ENCODE measurements at regions not wholly inside any gene's neighbourhood (a gene's known extent, or its start where the extent isn't known, plus 50 kb on each side); places are given as distances from the start of the nearest gene placed in this dataset.

DNA sequence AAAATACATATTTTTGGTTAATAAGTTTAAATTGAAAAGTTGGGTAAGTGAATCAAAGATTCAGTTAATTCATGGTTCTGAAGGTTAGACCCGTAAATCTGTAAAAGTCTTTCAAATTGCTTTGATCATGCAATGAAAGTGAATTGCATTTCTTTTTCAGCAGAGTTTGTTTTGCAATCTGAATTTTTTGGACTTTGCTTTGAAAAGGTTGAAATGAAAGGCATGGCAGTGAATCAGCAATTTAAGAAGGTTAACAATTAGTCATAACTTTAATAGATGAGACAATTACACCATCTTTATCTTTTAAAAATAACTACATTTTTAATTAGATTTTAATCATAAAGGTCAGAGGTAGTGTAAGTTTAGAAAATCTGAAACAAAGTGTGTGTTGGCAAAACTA lies 310.9 kb upstream of the KCNJ16 start:
- DNase-seq (ENCODE audit: low spot score) = no peak

DNA sequence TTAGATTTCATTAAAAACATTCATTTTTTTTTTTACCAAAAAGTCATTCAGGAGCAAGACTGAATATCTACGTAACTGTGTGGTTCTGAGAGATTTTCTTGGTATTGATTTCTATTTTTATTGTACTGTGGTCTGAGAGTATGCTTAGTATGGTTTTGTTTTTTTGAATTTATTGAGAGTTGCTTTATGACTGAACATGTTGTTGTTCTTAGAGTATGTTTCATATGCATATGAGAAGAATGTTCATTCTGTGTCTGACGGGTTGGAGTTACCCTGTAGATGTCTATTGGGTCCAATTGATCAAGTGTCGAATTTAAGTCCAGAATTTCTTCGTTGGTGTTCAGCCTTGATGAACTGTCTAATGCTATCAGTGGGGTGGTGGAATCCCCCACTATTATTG lies 306.0 kb upstream of the KCNJ16 start:
- DNase-seq (ENCODE audit: low spot score) = no peak

DNA sequence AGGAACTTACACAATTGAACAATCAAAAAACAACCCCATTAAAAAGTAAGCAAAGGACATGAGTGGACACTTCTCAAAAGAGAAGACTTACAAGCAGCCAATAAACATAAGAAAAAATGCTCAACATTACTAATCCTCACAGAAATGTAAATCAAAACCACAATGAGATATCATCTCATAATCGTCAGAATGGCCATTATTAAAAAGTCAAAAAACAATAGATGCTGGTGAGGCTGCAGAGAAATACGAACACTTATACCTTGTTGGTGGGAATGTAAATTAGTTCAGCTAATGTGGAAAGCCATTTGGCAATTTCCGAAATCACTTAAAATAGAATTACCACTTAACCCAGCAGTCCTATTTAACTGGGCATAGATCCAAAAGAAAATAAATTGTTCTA lies 301.9 kb upstream of the KCNJ16 start:
- DNase-seq (ENCODE audit: low spot score) = no peak

DNA sequence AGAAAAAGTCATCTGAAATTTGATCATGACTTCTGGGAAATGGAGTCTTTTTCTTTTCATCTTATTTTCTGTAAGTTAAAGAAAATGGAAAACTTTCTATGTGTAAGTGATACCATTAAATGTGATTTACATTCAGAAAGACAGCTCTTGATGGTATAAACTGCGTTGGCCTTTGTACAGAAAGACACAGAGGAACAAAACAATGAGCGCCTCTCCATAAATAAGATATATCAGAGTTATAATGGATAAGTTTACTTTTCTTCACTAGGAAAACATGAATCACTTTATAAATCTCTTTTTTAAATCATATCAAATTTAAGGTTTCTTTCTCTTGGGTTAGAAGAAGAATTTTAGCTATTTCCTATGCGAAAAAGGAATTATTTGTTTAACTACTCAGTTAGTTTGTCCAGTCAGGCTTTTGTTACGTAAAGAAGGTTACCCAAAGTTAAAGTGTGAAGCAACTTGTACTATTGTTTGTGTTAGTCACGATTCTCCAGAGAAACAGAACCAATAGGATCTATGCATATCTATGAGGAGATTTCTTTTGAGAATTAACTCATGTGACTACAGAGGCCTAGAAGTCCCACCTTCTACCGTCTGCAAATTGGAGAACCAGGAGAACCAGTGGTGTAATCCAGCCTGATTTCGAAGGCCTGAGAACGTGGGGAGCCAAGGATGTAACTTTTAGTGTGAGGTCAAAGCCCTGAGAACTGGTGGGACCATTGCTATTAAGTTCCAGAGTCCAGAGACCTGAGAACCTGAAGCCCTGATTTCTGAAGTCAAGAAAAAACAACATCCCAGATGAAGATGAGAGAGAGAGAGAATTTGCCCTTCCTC lies 295.4 kb upstream of the KCNJ16 start:
- no peak for DNase-seq (ENCODE audit: low spot score)

DNA sequence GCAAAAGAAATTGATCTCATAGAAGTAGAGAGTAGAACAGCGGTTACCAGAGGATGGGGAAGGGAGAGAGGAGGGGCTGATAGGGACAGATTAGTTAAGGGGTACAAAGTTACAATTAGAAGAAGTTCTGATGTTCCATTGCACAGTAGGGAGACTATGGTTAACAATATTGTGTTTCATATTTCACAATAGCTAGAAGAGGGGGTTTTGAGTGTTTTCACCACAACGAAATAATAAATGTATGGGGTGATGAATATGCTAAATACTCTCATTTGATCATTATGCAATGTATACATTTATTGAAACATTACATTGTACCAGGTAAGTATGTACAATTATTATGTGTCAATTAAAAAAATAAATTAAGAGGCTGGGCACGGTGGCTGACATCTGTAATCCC lies 291.2 kb upstream of the KCNJ16 start:
- no peak for DNase-seq (ENCODE audit: low spot score)

DNA sequence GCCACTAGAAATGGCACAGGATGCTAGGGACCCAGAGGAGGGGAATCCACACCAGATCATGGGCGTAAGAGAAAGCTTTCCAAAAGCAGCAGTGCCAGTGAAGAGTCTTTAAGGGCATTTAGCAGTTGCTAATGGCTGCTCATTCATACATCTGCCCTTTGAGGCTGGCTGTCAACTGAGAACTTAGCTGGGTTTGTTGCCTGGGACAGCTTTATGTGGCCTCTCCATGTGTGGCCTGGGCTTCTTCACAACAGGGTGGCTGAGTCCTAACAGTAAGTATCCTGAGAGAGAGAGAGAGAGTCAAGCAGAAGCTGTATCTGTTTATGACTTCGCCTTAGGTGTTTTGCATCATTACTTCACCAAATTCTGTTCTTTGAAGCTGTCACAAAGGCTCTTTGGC lies 286.1 kb upstream of the KCNJ16 start:
- no peak for DNase-seq (ENCODE audit: low spot score)

DNA sequence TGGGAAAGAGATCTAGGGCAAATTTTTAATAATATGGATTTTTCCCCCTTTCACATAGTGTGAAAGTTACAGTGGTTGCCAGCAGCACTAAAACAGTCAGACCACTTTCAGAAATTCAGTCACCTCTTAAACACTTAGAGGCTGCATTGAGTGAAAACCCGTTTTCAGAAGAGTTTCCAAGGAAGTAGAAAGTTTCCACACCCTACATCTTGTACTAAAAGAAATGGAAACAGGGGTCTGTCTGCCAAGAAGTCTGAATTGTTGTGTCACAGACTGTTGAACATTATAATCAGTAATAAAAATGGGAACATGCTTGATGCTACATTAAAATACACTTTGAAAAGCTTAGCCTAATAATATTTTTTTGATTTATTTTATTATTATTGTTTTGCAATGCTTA lies 278.9 kb upstream of the KCNJ16 start:
- no peak for DNase-seq (ENCODE audit: low spot score)

DNA sequence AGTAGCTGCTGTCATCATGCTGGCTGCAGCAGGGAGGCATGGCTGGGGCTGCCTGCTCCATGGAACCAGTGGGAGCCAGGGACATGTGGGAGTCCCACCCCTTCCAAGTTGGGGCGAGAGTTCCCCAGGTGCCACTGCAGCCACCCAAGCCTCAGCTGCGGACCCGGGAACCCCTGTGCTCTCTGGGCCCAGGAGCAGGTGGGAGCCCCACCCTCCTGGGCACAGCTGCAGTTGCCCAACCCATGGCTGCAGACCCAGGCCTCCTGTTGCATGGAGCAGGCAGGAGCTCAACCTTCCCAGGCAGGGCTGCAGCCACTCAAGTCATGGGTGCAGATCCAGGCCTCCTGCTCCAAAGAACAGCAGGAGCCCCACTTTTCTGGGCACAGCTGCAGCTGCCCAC lies 274.2 kb upstream of the KCNJ16 start:
- no peak for DNase-seq (ENCODE audit: low spot score)

DNA sequence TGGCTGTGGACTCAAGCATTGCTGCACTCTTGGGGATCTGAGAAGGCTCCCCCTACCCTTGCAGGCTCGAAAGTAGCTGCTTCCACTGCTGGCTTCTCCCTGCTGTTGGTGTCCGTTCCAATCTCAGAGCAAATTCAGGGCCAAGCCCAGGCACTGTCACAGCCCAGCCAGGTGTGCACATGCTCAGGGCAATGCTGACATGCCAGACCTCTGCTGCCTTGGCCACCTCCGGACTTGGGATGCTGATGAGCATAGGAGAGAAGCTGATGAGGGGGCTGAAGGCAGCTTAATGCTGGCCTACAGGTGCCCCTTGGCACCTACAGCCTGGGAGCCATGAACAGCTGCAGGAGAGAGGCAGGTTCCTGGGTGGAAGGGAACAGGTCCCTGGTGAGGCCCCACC lies 273.7 kb upstream of the KCNJ16 start:
- no peak for DNase-seq (ENCODE audit: low spot score)

DNA sequence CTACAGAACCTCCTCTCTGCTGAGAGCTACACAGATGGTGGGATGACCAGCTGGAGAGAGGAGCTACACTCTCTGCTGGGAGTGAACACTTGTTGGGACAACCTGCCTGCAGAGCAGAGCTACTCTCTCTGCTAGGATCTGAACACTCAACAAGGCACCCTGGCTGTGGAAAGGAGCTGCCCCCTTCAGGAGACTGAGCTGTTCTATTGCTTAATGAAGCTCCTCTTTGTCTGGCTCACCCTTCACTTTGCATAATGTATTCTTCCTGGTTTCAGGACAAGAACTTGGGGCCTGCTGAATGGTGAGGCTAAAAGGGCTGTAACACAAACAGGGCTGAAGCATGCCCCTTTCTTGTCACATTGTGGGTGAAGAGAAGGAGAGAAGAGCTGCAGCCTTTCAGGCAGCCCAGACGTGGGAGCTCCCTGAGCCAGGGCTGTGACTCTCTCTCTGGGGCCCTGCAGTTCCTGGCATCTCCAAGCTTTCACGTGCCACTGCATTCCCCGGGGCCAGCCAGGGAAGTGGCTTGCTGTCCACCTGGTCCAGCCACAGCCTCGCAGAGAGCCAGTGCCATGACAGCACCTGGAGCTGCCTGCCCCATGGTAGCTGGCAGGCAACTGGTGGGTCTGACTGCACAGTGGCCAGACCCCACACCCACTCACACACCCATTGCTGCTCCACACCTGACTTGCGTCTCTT lies 272.8 kb upstream of the KCNJ16 start:
- DNase-seq (ENCODE audit: low spot score) = no peak

DNA sequence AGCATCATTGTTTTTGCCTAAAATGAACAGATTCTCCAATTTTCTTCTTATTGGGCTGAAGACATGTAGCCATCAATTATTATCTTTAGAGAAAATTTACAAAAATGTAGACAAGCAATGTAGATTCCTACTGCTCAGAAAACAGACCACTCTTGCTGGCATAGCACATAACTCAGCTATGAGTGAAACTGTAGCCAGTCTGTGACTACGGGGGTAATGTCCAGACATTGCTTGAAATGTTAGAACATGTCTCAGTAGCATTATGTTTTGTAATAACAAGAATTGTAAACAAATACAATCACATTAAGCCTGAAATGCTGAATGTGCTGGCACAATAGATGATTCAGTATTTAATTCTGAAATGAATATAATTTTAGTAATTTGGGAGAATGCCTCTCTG lies 265.7 kb upstream of the KCNJ16 start:
- DNase-seq (ENCODE audit: low spot score) = no peak

DNA sequence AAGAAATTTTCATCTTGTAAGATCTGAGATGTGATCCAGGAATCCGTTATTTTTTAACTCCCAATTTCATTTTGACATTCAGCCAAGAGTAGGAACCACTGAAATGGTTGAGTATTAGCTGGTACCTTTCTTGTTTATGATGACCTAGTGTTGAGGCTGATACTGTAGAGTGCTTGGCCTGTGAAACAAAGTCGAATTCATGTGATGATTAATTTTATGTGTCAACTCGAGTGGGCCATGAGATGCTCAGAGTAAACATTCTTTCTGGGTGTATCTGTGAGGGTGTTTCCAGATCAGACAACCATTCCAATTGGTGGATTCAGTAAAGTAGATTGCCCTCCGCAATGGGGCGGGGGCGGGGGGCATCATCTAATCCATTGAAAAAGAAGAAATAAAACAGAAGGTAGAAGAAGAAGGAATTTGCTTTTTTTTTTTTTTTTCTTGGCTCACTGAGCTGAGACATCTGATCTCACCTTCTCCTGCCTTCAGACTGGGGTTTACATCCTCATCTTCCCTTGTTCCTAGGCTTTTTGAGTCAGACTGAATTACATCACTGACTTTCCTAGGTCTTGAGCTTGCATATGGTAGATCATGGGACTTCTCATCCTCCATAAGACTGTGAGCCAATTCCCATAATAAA lies 264.6 kb upstream of the KCNJ16 start:
- DNase-seq (ENCODE audit: low spot score) = no peak

DNA sequence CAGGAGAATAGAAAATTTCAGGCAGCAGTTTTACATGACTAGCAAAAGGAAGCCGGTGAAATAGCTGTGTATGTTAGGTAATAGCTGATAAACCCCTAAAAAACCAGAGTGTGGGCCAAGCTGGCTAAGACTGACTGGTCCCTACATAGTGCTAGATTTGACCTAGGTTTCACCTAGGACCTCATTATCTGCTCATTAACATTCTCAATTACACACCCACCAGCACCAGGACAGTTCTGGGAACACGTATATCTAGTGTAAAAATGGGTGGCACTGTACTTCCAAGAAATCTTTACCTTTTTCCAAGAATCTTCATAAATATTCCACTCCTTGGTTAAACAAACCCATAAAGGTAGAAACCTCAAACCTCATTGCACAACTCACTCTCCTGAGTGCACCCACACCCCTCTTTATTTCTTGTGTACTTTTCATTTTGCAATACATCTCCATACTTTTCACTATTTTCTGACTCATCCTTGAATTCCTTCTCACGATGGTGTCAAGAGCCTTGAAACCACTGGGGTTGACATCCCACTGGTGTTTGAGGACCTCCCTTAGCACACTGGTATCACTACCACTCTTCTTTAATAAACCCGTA lies 262.7 kb upstream of the KCNJ16 start:
- DNase-seq (ENCODE audit: low spot score) = no peak

DNA sequence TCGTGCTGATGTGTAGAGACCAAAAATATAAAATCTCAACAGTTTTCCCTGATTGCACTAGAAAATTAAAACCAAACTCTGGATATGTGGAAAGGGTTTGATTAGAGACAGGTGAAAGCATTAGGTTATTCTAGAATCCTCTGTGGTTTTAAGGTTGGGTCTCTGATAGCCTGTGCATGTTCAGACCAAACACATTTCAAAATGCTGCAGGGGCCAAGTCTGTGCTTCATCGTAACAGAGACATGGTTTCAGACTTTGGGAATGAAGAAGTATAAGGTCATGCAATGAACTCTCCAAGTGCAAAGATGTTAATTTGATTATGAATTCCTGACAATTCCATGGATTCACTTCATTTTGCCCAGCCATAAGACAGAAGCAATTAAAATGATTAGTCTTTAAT lies 261.0 kb upstream of the KCNJ16 start:
- DNase-seq (ENCODE audit: low spot score) = no peak

DNA sequence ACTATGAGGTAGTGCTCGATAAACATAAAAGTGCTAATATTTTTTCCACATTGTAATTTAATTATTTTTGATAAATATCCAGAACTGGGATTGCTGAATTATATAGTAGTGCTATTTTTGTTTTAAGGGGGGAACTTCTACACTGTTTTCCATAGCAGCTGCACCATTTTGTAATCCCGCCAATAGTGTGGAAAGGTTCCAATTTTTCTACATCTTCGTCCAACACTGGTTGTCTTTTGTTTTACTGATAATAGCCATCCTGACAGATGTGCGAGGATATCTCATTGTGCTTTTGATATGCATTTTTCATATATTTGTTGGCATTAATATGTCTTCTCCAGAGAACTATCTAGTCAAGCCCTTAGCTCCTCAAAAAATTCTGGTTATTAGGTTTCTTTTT lies 259.6 kb upstream of the KCNJ16 start:
- peak; percentile 2 for DNase-seq (ENCODE audit: low spot score)

DNA sequence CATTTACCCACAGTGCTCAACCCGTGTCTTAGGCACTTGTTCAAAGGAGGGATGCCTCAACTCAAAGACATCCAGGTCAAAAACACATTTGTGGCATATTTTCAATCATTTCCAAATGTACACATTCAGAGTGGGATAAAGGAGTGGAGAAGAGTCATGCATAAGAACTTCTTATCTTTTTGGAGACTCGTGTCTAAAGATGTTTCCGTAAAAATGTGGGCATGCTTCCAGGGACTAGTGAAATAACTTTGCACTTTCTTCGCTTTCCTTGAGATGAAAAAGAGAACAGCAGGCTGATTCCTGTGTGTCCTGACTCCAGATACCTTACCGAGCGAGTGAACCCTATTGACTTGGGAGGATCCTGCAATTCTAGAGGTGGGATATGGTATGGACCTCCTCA lies 256.6 kb upstream of the KCNJ16 start:
- DNase-seq (ENCODE audit: low spot score) = no peak

DNA sequence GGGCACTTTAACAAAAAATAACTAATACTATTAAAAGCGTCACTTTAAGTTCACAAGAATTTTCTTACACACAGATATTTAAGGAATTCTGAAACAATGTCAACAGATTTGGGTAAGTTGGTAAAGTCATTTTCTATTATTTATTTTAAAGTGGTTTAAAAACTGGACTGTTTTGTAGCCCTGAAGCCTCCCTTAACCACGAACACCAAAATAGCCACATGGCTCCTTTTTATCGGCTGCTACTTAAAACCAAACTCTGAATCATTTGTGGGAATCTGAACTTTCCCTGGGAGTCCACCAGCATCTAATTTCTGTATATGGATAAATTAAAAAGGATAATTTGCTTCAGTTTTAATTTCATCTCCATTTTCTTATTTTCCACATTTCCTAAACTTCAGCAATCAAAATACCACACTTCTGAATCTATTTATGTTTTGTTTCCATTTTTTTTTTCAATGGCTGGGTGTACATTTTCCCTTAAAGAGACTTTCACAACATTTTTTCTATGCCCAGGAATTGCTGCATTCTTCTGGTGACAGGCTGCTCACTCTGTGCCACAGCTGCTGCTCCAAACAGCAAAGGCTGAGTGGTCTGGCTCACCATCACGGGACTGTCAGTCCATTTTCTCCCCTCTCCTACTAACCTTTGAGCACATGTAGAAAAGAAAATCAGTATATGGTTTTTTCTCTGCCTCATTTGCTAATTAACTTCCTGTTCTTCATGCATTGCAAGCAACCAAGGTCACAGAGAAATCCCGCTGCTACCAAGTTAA lies 255.5 kb upstream of the KCNJ16 start:
- DNase-seq (ENCODE audit: low spot score) = no peak

DNA sequence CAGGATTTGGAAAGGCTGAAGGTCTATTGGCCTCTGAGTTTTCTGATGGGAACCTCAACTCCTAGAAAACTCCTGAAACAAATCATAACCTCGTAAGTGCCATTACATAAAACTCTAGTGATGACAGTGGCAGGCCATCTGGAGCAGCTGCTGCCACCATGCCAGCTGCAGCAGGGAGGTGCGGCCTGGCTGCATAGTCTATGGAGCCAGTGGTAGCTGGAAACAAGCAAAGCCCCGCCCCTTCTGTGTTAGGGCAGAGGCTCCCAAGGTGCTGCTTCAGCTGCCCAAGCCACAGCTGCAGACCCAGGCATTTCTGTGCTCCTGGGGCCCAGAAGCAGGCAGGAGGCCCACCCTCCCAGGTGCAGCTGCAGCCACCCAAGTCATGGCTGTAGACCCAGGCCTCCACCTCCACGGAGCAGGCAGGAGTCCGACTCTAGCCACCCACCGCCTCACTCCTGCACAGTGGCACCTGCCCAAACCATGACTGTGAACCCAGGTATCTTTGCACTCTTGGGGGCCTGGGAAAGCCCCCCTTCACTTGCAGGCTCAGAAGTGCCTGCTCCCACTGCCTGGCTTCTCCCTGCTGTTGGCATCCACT lies 254.1 kb upstream of the KCNJ16 start:
- DNase-seq (ENCODE audit: low spot score) = no peak

DNA sequence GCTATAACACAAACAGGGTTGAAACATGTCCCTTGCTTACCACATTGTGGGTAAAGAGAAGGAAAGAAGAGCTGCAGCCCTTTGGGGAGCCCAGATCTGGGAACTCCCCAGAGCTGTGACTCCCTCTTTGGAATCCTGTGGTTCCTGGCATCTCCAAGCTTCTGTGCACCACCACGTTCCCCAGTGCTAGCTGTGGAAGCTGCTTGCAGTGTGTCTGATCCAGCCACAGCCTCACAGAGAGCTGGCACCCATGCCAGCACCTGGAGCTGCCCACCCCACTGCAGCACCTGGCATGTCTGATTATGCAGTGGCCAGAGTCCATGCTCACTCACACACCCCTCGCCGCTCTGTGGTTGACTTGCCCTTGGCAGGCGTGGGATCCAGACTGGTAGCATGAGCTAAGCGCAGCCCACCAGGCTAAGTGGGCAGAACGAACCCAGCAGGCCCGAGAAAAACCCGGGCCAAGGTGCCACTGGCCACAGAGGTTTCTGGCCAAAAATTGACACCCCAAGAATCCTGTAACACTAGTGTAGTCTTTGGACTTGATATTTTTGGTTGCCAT lies 252.6 kb upstream of the KCNJ16 start:
- DNase-seq (ENCODE audit: low spot score) = no peak

DNA sequence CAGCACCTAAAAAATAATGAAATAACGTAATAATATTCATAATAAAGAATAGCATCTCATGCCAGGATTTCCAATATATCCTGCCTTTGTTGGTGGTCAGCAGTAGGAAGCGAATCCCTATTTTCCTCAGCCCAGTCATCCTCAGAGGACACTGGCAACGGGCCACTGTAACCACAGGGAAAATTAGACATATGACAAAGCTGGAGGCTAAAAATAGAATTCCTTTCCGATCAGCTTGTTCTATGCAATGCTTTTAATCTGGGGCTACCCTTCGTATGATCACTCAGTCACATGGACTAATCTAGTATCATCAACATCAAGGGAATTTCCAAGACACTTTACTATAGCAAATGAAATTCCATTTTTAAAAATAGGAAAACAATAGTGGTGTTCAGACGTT lies 246.9 kb upstream of the KCNJ16 start:
- DNase-seq (ENCODE audit: low spot score) = no peak

DNA sequence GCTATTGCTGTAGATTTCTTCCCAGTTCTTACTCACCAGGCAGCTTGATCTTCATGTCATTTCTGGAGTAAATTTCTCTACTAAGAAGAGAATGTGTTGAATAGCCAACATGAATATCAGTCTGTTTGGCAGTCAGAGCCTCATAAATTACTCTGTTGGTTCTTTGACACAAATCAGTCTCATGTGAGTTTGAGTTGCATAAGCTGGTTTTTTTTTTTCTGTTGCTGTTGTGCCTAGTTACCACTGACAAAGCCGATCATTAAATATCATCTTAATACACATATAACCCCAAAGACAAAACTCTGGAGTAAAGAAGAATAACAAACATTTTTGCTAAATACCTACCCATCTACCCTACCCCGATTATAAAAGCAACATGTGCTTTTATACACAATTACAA lies 240.5 kb upstream of the KCNJ16 start:
- DNase-seq (ENCODE audit: low spot score) = no peak

All from pons (tissue), 1 donor.